Activated CD4-positive, alpha-beta T cell treated with anti-CD3 and anti-CD28 coated beads for 24 hours (primary cell): ENCODE measurements at regions not wholly inside any gene's neighbourhood (a gene's known extent, or its start where the extent isn't known, plus 50 kb on each side); places are given as distances from the start of the nearest gene placed in this dataset.

Experiments used
- DNase-seq, 2 donors: peaks; one replicate each; pipeline ENCODE4 v3.0.0-alpha.2; 2020; ENCODE audit warnings: low read depth in 2 of 2

- no peak for DNase-seq
Observed at GRCh38 chr18:38350141-38350540, 784.5 kb upstream of the CELF4 start.

- DNase-seq = no peak
Observed at GRCh38 chr18:38330573-38330972, 765.0 kb upstream of the CELF4 start.

GRCh38 chr18:38329145-38329544 is 763.5 kb upstream of the CELF4 start:
- DNase-seq = no peak

GRCh38 chr18:38322206-38322605 is 756.6 kb upstream of the CELF4 start:
- DNase-seq = no peak

- DNase-seq = no peak
Observed at GRCh38 chr18:38321262-38321661, 755.7 kb upstream of the CELF4 start.

GRCh38 chr18:38318416-38318815 is 752.8 kb upstream of the CELF4 start:
- DNase-seq = no peak

- no peak for DNase-seq
Observed at GRCh38 chr18:38313831-38314230, 748.2 kb upstream of the CELF4 start.

- no peak for DNase-seq
Observed at GRCh38 chr18:38312532-38312931, 746.9 kb upstream of the CELF4 start.

- DNase-seq = no peak
Observed at GRCh38 chr18:38310936-38311335, 745.3 kb upstream of the CELF4 start.

- DNase-seq = no peak
Observed at GRCh38 chr18:38307914-38308313, 742.3 kb upstream of the CELF4 start.

GRCh38 chr18:38305961-38306360 is 740.4 kb upstream of the CELF4 start:
- DNase-seq = no peak

GRCh38 chr18:38301621-38302020 is 736.0 kb upstream of the CELF4 start:
- DNase-seq = no peak

- DNase-seq = no peak
Observed at GRCh38 chr18:38297910-38298309, 732.3 kb upstream of the CELF4 start.

GRCh38 chr18:38290229-38290628 is 724.6 kb upstream of the CELF4 start:
- DNase-seq = no peak

- no peak for DNase-seq
Observed at GRCh38 chr18:38284972-38285371, 719.4 kb upstream of the CELF4 start.

- DNase-seq = no peak
Observed at GRCh38 chr18:38263066-38263465, 697.5 kb upstream of the CELF4 start.

GRCh38 chr18:38262661-38263060 is 697.1 kb upstream of the CELF4 start:
- DNase-seq = no peak

GRCh38 chr18:38257661-38258060 is 692.1 kb upstream of the CELF4 start:
- no peak for DNase-seq

GRCh38 chr18:38256366-38256765 is 690.8 kb upstream of the CELF4 start:
- no peak for DNase-seq

- DNase-seq = no peak
Observed at GRCh38 chr18:38250971-38251370, 685.4 kb upstream of the CELF4 start.

GRCh38 chr18:38244480-38244879 is 678.9 kb upstream of the CELF4 start:
- no peak for DNase-seq

GRCh38 chr18:38243291-38243690 is 677.7 kb upstream of the CELF4 start:
- no peak for DNase-seq

- DNase-seq = no peak
Observed at GRCh38 chr18:38241736-38242135, 676.1 kb upstream of the CELF4 start.

GRCh38 chr18:38241216-38241615 is 675.6 kb upstream of the CELF4 start:
- no peak for DNase-seq

GRCh38 chr18:38239606-38240005 is 674.0 kb upstream of the CELF4 start:
- DNase-seq = no peak
